ENCODE measurements at regions not wholly inside any gene's neighbourhood (a gene's known extent, or its start where the extent isn't known, plus 50 kb on each side); places are given as distances from the start of the nearest gene placed in this dataset.

DNA sequence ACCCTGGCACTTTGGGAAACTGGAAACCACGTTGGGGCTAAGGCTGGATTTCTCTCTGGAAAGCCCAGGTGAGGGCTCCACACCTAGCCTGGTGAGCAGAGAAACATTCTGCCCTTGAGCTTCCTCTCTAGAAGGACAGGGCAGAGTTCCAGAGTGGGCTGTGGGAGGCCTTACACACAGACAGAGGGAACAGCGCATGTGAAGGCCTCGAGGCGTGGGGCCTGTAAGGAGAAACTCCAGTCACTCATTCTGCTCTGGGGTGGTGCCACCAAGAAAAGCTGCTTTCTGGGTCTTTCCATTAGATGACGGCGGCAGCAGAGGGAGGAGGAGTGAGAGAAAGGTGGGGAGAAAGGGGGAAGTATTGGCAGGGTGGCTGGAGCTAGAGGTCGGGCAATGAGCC is 183.1 kb downstream of the CHST1 start:
- TF ChIP-seq, protein P1, sequence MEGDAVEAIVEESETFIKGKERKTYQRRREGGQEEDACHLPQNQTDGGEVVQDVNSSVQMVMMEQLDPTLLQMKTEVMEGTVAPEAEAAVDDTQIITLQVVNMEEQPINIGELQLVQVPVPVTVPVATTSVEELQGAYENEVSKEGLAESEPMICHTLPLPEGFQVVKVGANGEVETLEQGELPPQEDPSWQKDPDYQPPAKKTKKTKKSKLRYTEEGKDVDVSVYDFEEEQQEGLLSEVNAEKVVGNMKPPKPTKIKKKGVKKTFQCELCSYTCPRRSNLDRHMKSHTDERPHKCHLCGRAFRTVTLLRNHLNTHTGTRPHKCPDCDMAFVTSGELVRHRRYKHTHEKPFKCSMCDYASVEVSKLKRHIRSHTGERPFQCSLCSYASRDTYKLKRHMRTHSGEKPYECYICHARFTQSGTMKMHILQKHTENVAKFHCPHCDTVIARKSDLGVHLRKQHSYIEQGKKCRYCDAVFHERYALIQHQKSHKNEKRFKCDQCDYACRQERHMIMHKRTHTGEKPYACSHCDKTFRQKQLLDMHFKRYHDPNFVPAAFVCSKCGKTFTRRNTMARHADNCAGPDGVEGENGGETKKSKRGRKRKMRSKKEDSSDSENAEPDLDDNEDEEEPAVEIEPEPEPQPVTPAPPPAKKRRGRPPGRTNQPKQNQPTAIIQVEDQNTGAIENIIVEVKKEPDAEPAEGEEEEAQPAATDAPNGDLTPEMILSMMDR (conservative IDR thresholded peaks at IDR 0.05) = no peak
- TF ChIP-seq EZH2 (IDR thresholded peaks at IDR 0.05; ENCODE audit: low read depth) = no peak

All from PC-9 (cell line).